ENCODE measurements at regions not wholly inside any gene's neighbourhood (a gene's known extent, or its start where the extent isn't known, plus 50 kb on each side); places are given as distances from the start of the nearest gene placed in this dataset.

GRCh38 chr6:53216301-53216700 lies 67.7 kb upstream of the GCM1 start:
- ATAC-seq (ENCODE audit: low read depth) (no peak), DNase-seq (no peak)
- Mint-ChIP-seq H3K4me3 (no peak overlapping the region), H3K27ac (no peak overlapping the region), H3K9me3 (peaks cover 5% of the 10 kb centered on the region), H3K36me3 (peaks cover 8% of the 10 kb centered on the region), H3K27me3 (peaks cover 2% of the 10 kb centered on the region), H3K4me1 (peaks cover 16% of the 10 kb centered on the region)
- POLR2A ChIA-PET = no interaction called here

GRCh38 chr6:53214172-53214571 lies 65.5 kb upstream of the GCM1 start:
- POLR2A ChIA-PET = no interaction called here
- H3K4me3 Mint-ChIP-seq = no peak overlapping the region
- no peak for ATAC-seq (ENCODE audit: low read depth)
- peaks cover 5% of the 10 kb centered on the region for H3K9me3 Mint-ChIP-seq
- peaks cover under 1% of the 10 kb centered on the region for H3K27me3 Mint-ChIP-seq
- H3K4me1 Mint-ChIP-seq = peaks cover 16% of the 10 kb centered on the region
- no peak overlapping the region for H3K27ac Mint-ChIP-seq
- peaks cover 10% of the 10 kb centered on the region for H3K36me3 Mint-ChIP-seq
- DNase-seq = no peak

GRCh38 chr6:53210811-53211210 lies 62.2 kb upstream of the GCM1 start:
- H3K27ac Mint-ChIP-seq = no peak overlapping the region
- no peak for DNase-seq
- no peaks in the 10 kb centered on the region for H3K27me3 Mint-ChIP-seq
- H3K36me3 Mint-ChIP-seq = peaks cover 2% of the 10 kb centered on the region
- POLR2A ChIA-PET = no interaction called here
- H3K4me3 Mint-ChIP-seq = no peak overlapping the region
- ATAC-seq (ENCODE audit: low read depth) = no peak
- peaks cover 7% of the 10 kb centered on the region for H3K4me1 Mint-ChIP-seq
- H3K9me3 Mint-ChIP-seq = peaks cover 5% of the 10 kb centered on the region

GRCh38 chr6:53209681-53210080 lies 61.0 kb upstream of the GCM1 start:
- H3K36me3 Mint-ChIP-seq = peaks cover 2% of the 10 kb centered on the region
- peaks cover 5% of the 10 kb centered on the region for H3K9me3 Mint-ChIP-seq
- H3K4me3 Mint-ChIP-seq = no peak overlapping the region
- no peak for DNase-seq
- POLR2A ChIA-PET = no interaction called here
- peaks cover 7% of the 10 kb centered on the region for H3K4me1 Mint-ChIP-seq
- no peak for ATAC-seq (ENCODE audit: low read depth)
- H3K27ac Mint-ChIP-seq = no peak overlapping the region
- no peaks in the 10 kb centered on the region for H3K27me3 Mint-ChIP-seq

- no peak for ATAC-seq (ENCODE audit: low read depth)
- POLR2A ChIA-PET = no interaction called here
- Mint-ChIP-seq H3K27me3 (no peaks in the 10 kb centered on the region), H3K4me3 (no peak overlapping the region), H3K4me1 (peaks cover 7% of the 10 kb centered on the region), H3K27ac (no peak overlapping the region), H3K9me3 (no peaks in the 10 kb centered on the region), H3K36me3 (peaks cover 1% of the 10 kb centered on the region)
- DNase-seq = no peak
Measured at GRCh38 chr6:53205778-53206177, 57.1 kb upstream of the GCM1 start.

- no peaks in the 10 kb centered on the region for H3K9me3 Mint-ChIP-seq
- no peak overlapping the region for H3K27ac Mint-ChIP-seq
- ATAC-seq (ENCODE audit: low read depth) (no peak), DNase-seq (no peak)
- H3K36me3 Mint-ChIP-seq = no peaks in the 10 kb centered on the region
- no peaks in the 10 kb centered on the region for H3K27me3 Mint-ChIP-seq
- H3K4me3 Mint-ChIP-seq = no peak overlapping the region
- POLR2A ChIA-PET = no interaction called here
- H3K4me1 Mint-ChIP-seq = peaks cover 7% of the 10 kb centered on the region
Measured at GRCh38 chr6:53203483-53203882, 54.8 kb upstream of the GCM1 start.

- Mint-ChIP-seq H3K4me1 (peaks cover 7% of the 10 kb centered on the region), H3K27me3 (peaks cover 4% of the 10 kb centered on the region), H3K4me3 (no peak overlapping the region), H3K9me3 (no peaks in the 10 kb centered on the region), H3K27ac (no peak overlapping the region), H3K36me3 (no peaks in the 10 kb centered on the region)
- DNase-seq (no peak), ATAC-seq (ENCODE audit: low read depth) (no peak)
- POLR2A ChIA-PET = interaction anchor here (0.6 to 0.7 kb wide), 2 partner anchors 61 to 542 kb away, joined by 3 to 4 read pairs; no protein-coding TSS in a partner anchor
Measured at GRCh38 chr6:53202052-53202451, 53.4 kb upstream of the GCM1 start.

- DNase-seq = no peak
- POLR2A ChIA-PET = no interaction called here
- no peak overlapping the region for H3K27ac Mint-ChIP-seq
- no peaks in the 10 kb centered on the region for H3K36me3 Mint-ChIP-seq
- H3K4me3 Mint-ChIP-seq = no peak overlapping the region
- no peak for ATAC-seq (ENCODE audit: low read depth)
- peaks cover 4% of the 10 kb centered on the region for H3K27me3 Mint-ChIP-seq
- no peaks in the 10 kb centered on the region for H3K9me3 Mint-ChIP-seq
- peaks cover 7% of the 10 kb centered on the region for H3K4me1 Mint-ChIP-seq
Measured at GRCh38 chr6:53201270-53201669, 52.6 kb upstream of the GCM1 start.

- H3K4me3 Mint-ChIP-seq = no peak overlapping the region
- no peaks in the 10 kb centered on the region for H3K9me3 Mint-ChIP-seq
- no peaks in the 10 kb centered on the region for H3K36me3 Mint-ChIP-seq
- ATAC-seq (ENCODE audit: low read depth) (no peak), DNase-seq (no peak)
- POLR2A ChIA-PET = no interaction called here
- H3K4me1 Mint-ChIP-seq = peaks cover 7% of the 10 kb centered on the region
- H3K27me3 Mint-ChIP-seq = peaks cover 4% of the 10 kb centered on the region
- H3K27ac Mint-ChIP-seq = no peak overlapping the region
Measured at GRCh38 chr6:53199765-53200164, 51.1 kb upstream of the GCM1 start.

GRCh38 chr6:53199156-53199555 lies 50.5 kb upstream of the GCM1 start:
- H3K4me1 Mint-ChIP-seq = peaks cover 7% of the 10 kb centered on the region
- DNase-seq = no peak
- no peak overlapping the region for H3K27ac Mint-ChIP-seq
- H3K36me3 Mint-ChIP-seq = no peaks in the 10 kb centered on the region
- no peaks in the 10 kb centered on the region for H3K9me3 Mint-ChIP-seq
- no peak overlapping the region for H3K4me3 Mint-ChIP-seq
- POLR2A ChIA-PET = no interaction called here
- ATAC-seq (ENCODE audit: low read depth) = no peak
- H3K27me3 Mint-ChIP-seq = peaks cover 5% of the 10 kb centered on the region

Measured in activated naive CD8-positive, alpha-beta T cell treated with anti-CD3 and anti-CD28 coated beads, Interleukin-2, amount 10 ng/mL, durations not matched to agents 7 days and 5 days (primary cell).